ENCODE measurements at regions not wholly inside any gene's neighbourhood (a gene's known extent, or its start where the extent isn't known, plus 50 kb on each side); places are given as distances from the start of the nearest gene placed in this dataset.

DNA sequence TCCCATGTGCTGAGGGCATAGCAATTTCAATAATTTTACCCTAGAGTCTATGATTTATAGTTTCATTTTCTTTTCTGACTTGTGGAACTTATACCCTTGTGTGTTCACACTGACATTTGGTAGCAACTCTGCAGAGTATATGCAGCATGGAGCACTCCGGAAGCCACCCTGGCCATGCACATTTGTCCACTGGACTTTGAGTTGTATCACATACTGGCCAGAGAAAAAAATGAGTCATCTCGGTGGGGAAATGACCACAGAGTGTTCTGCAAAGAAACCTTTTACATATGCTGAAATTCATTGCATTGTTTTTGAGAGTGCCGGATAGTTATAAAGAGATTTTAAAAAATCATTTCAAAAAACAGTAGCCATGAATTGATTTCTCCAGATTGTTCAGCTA is 164.8 kb upstream of the COBL start:
- TF ChIP-seq POLR2A (IDR thresholded peaks at IDR 0.05) = no peak
- TF ChIP-seq, protein P1, sequence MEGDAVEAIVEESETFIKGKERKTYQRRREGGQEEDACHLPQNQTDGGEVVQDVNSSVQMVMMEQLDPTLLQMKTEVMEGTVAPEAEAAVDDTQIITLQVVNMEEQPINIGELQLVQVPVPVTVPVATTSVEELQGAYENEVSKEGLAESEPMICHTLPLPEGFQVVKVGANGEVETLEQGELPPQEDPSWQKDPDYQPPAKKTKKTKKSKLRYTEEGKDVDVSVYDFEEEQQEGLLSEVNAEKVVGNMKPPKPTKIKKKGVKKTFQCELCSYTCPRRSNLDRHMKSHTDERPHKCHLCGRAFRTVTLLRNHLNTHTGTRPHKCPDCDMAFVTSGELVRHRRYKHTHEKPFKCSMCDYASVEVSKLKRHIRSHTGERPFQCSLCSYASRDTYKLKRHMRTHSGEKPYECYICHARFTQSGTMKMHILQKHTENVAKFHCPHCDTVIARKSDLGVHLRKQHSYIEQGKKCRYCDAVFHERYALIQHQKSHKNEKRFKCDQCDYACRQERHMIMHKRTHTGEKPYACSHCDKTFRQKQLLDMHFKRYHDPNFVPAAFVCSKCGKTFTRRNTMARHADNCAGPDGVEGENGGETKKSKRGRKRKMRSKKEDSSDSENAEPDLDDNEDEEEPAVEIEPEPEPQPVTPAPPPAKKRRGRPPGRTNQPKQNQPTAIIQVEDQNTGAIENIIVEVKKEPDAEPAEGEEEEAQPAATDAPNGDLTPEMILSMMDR (IDR thresholded peaks at IDR 0.05) = no peak

All from testis (tissue), 2 donors.